NCI-H2029 (cell line): ENCODE measurements at regions not wholly inside any gene's neighbourhood (a gene's known extent, or its start where the extent isn't known, plus 50 kb on each side); places are given as distances from the start of the nearest gene placed in this dataset.

Experiments used
- DNase-seq: peaks from one replicate; lab custom pipeline; 2025; lab: John Stamatoyannopoulos, UW

- DNase-seq: no peak
Observed at GRCh38 chr11:114876234-114876633, 197.9 kb downstream of the NXPE2 start.

GRCh38 chr11:114877976-114878375 lies 199.6 kb downstream of the NXPE2 start:
- DNase-seq: no peak

- peak; percentile 81 for DNase-seq
Observed at GRCh38 chr11:114880442-114880841, 202.1 kb downstream of the NXPE2 start.

DNA sequence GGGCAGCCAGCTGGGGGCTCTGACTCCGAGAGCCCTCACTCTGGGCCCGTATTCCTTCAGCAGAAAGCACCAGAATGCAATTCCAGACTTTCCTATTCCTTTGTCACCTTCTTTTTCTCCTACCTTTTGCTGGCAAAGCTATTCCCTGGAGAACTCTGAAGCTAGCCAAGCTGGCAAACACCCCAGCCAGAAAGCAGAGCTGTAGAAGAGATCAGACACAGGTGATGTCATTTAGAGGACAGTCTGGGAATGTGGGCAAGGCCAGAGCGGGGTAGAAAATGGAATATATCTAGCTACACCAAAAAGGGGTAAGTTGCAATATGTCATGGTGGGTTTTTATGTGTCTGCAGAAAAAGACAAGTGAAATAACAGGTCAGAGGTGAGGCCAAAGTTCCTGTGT lies 205.1 kb downstream of the NXPE2 start:
- peak; percentile 20 for DNase-seq

- DNase-seq: peak; percentile 13
Observed at GRCh38 chr11:114886644-114887265, 208.4 kb downstream of the NXPE2 start.

DNA sequence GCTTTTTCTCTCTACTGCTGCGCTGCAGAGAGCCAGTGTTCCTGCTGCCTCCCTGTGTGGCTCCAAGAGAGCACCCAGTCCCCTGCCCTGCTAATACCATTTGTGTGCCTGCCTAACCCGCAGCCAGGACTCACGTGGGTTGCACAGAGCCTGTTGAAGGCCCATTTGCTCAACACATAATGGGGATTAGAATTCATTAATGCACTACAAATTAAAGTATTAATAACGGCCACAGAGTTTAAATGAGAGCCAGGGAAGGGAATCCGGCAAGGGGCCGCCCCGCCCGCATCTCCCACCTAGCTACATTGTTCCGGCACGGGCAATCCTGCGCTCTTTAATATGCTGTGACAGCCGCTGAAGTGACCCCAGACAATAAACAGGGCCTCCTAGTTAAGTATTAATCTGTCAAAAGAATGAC lies 211.3 kb downstream of the NXPE2 start:
- no peak for DNase-seq

GRCh38 chr11:114890038-114890437 lies 211.7 kb downstream of the NXPE2 start:
- DNase-seq: no peak

DNA sequence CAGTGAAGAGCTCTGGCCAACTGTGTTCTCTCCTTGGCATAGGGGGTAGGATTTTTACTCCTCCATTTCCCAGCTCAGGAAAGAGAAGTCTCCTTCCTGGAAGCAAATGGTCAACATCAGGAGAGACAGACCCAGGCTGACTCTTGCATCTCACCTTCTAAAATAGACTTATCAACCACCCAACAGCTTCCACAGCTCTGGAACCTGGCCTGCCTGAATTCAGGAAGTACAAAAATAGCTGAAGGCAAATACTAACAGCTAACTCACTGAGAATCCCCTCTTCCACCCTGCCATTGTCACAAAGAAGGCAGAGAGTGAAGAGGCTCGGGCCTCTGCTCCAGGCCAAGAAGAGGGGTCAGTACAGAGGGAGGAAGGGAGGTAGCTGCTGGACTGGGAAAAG lies 213.6 kb downstream of the NXPE2 start:
- DNase-seq: no peak

GRCh38 chr11:114892381-114893197 lies 214.3 kb downstream of the NXPE2 start:
- no peak for DNase-seq

DNA sequence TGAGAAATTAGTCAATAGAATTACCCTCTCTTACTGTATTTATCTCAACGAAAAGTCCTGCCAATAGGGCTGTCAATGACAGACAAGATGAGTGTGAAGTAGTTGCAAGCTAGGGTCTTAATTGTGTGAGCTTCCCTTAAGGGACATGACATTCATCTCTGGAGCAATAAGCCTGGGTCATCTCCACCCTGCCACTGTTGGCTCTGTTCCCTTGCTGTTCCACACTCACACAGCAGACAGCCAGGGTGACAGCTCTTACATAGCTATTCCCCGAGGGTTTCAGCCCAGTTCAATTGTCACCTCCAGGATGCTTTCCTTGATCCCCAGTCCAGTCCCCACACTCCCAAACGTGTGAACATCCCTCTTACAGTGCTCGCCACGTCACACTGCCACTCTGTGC lies 215.0 kb downstream of the NXPE2 start:
- no peak for DNase-seq

DNA sequence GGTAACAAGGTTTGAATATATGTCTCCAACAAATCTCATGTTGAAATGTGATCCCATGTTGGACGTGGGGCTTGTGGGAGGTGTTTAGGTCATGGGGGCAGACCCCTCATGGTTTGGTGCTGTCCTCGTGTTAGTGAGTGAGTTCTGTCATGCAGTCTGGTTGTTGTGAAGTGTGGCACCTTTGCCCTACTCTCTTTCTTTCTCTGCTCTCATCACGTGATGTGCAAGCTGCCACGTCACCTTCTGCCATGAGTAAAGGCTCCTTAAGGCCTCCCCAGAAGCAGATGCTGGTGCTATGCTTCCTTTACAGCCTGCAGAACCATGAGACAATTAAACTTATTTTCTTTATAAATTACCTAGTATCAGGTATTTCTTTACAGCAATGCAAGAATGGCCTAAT lies 218.3 kb downstream of the NXPE2 start:
- no peak for DNase-seq

GRCh38 chr11:114909866-114910265 lies 231.5 kb downstream of the NXPE2 start:
- no peak for DNase-seq

DNA sequence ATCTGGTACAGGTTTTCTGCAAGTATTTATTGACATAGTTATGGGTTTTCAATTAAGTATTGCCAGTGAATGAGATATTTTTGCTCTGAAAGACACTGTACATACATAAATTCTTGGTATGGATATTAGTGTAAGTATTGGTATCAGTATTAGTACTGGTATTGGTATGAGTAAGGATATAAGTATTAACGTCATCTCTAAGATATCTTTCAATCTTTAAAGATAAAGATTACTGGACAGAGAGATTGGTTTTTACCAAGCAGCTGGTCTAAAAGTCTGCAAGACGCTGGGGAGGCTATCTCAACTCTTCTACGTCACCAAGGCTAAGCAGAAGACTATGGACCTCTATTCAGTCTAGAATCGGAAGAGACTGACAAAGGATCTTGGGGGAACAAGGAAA lies 234.5 kb downstream of the NXPE2 start:
- DNase-seq: no peak

DNA sequence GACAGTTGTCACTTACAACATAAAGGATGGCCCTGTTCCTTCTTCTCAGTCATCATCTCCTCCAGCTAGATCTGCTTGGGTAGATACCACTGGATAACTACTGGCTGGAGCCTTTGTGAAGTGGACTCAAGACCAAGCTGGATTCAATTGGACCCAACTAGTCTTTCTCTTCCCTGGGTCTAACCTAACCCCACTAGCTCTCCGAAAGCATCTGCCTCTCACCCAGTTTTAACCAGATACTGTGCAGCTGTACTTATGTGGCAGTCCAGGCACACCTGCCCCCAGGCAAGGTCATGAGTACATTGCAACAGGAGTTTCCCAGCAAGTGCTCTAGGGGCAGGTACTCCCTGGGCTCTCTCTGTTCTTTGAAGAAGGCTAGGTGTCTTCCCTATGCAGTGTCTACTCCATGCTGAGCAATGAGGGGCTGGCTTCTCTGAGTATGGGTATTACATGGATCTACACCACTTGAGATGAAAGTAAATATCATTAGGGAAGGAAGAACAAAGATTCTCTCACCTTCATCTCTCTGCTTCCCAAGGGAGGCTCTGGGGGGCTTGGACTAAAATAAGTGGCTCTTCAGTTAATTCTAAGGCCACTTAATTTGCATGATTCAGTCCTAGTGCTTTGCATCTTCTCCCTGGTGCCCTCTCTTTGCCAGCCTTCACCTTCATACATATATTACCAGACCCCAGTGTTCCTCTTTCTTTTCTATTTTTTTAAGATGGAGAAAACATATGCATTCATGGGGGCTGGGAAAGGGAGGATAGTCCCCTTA lies 236.1 kb downstream of the NXPE2 start:
- no peak for DNase-seq

DNA sequence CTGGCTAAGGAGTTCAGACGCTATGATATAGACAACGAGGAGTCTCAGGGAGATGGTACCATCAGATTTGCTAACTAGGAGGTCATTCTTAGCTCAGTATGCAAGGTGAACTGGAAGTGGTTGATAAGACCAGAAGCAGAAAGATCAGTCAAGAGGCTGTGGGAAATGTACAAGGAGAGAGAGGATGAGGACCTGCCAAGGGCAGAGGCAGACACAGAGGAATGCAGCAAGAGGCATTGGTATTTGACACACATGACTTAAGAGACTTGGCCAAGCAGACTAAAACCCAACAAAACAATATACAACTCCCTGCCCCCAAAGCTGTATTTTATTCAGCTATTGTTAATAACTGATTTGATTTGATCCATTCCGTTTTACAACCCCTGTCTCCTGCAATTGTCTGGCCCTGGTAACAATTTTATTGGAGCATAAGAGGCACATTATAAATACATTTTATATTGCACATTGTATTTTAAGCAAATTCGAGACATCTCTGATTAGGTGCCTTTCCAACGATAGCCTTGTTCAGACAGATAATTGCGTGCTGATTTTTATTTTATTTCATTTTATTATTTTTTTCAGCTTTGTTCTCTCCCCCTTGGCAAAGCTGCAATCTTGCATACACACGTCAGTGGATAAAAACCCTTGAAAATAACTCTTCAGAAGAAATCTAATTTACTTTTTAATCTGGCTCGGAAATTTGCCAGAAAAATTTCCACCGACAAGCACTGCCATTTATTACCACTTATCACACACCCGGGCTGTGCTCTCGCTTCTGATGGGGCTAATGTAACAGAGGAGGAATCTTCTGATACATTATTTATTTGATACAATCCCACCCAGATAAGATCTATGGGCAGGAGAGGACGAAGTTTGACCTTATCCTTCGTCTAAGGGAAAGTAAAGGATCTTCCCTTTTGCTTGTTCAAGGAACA lies 237.8 kb downstream of the NXPE2 start:
- no peak for DNase-seq

GRCh38 chr11:114918286-114918685 lies 240.0 kb downstream of the NXPE2 start:
- DNase-seq: no peak

- peak; percentile 7 for DNase-seq
Observed at GRCh38 chr11:114921697-114922096, 243.4 kb downstream of the NXPE2 start.

DNA sequence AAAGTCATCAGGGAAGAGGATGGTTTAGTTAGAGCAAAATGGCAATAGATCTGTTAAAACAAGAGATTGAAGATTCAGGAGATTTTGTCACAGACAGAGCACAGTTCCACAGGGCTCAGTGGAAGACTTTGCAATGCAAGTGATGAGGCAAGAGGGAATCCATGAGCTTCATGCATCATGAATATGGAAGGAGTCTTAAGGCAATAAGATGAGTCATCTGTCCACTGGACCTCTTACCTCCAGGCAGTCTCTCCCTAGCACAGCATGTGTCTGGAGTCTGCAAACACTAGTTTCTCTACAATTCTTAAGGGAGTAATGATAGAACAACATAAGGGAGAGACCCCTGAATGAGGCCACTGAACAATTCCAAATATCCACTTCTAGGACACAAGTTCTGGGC lies 245.7 kb downstream of the NXPE2 start:
- DNase-seq: no peak

DNA sequence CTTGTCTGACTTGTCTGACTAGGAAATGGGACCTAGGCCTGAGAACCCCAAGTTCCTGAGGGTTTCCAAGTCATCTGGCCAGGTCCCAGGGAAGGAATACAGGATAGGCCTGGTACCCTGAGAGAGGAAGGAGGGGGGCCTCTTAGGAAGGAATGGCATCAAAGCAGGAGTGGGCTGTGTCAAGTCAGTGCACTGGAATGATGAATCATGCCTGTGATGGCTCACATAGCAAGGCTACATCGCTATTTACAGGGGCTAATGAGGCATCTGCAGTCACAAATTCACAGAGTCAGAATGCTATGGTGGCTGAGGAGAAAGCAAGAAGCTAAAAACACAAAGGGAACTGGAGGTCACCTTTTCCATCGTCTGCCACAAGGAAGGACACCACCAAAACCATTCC lies 247.3 kb downstream of the NXPE2 start:
- DNase-seq: no peak

DNA sequence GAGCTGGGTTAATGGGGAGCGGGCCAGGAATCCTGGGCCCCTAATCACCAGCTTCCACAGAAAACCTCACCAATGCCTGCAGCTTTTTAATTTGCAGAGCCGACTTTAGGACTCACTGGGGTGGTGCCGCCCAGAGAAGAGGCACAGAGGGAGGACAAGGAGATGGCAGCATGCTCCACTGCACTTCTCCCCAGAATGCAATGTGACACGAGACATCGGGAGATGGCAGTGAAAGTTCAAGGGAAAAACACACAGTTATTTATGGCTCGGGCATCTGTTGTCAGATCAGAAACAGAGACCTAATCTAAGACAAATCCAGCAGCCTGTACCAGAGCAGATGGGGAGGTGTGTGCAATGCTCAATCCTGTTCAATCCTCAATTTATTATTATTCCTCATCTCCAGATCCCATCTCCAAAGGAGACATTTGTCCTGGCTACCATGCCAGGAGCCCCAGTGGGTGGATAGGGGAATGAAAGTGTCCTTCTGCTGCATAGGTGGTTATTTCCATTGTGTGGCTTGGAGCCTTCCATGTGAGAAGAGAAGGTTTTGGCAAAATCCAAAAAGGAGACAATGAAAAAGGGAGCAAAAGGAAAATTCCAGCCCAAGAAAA lies 250.0 kb downstream of the NXPE2 start:
- DNase-seq: no peak

GRCh38 chr11:114929351-114930000 lies 251.1 kb downstream of the NXPE2 start:
- no peak for DNase-seq
